ENCODE measurements at regions not wholly inside any gene's neighbourhood (a gene's known extent, or its start where the extent isn't known, plus 50 kb on each side); places are given as distances from the start of the nearest gene placed in this dataset.

DNA sequence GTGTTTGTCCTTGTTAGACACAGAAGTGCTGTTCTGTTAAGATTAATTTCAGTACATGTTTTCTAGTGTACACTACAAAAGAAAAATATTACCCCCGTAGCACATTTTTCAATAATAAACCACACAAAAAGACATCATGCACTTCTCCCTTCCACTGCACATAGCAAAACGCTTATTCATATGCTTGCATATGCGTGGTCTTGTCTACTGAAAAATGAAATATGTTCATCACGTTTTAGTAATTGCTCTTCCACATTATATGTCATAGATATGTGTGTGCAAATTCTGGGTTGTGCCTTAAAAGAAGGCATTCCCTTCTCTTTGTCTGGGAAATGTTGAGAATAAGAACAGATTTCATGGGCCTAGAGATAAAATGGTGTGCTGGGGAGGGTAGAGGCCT is 353.9 kb downstream of the NSUN3 start:
- TF ChIP-seq, protein P1, sequence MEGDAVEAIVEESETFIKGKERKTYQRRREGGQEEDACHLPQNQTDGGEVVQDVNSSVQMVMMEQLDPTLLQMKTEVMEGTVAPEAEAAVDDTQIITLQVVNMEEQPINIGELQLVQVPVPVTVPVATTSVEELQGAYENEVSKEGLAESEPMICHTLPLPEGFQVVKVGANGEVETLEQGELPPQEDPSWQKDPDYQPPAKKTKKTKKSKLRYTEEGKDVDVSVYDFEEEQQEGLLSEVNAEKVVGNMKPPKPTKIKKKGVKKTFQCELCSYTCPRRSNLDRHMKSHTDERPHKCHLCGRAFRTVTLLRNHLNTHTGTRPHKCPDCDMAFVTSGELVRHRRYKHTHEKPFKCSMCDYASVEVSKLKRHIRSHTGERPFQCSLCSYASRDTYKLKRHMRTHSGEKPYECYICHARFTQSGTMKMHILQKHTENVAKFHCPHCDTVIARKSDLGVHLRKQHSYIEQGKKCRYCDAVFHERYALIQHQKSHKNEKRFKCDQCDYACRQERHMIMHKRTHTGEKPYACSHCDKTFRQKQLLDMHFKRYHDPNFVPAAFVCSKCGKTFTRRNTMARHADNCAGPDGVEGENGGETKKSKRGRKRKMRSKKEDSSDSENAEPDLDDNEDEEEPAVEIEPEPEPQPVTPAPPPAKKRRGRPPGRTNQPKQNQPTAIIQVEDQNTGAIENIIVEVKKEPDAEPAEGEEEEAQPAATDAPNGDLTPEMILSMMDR (IDR thresholded peaks at IDR 0.05; ENCODE audit: insufficient read depth, low read length, poor library complexity, severe bottlenecking): no peak
- TF ChIP-seq EZH2phosphoT487 (conservative IDR thresholded peaks at IDR 0.05; ENCODE audit: low read length): no peak
